CD4-positive, alpha-beta memory T cell (primary cell): ENCODE measurements at regions not wholly inside any gene's neighbourhood (a gene's known extent, or its start where the extent isn't known, plus 50 kb on each side); places are given as distances from the start of the nearest gene placed in this dataset.

ENCODE experiments used
- CTCF ChIA-PET: fragments of 350-600 bp; sonication (Branson Sonifier 250); formaldehyde crosslinking; loops from one replicate; lab custom pipeline; 2021; ENCODE audit warnings: inconsistent platforms; ENCODE audit not compliant: partially characterized antibody; lab: Charles Lee
- POLR2A ChIA-PET: fragments of 350-600 bp; sonication (Branson Sonifier 250); formaldehyde crosslinking; loops from one replicate; lab custom pipeline; 2021; ENCODE audit not compliant: partially characterized antibody; lab: Charles Lee
- DNase-seq, 5 donors: peaks; one replicate each; pipeline versions ENCODE4 v3.0.0 to v3.0.0-alpha.2; 2020 to 2022; ENCODE audit warnings: mixed read lengths in 1 of 5
- H3K27ac ChIP-seq: one replicate; pipeline ENCODE4 v1.7.0; 2013; ENCODE audit warnings: low read depth, low read length
- H3K27me3 ChIP-seq: 2 replicates; pipeline ENCODE4 v1.7.0; 2013; ENCODE audit warnings: mild to moderate bottlenecking, low read length, moderate library complexity; ENCODE audit not compliant: insufficient read depth
- H3K36me3 ChIP-seq: 2 replicates; pipeline ENCODE4 v1.7.0; 2013; ENCODE audit warnings: mild to moderate bottlenecking, low read length, moderate library complexity; ENCODE audit not compliant: insufficient read depth
- H3K4me1 ChIP-seq: 2 replicates; pipeline ENCODE4 v1.7.0; 2013; ENCODE audit warnings: mild to moderate bottlenecking, low read length, moderate library complexity; ENCODE audit not compliant: insufficient read depth
- H3K4me3 ChIP-seq, 2 donors: one replicate each; pipeline ENCODE4 v1.7.0; 2013; ENCODE audit warnings: low read length in 2 of 2, mild to moderate bottlenecking in 1 of 2
- H3K9me3 ChIP-seq, 2 donors: one replicate each; pipeline ENCODE4 v1.7.0; 2013; ENCODE audit warnings: low read length in 2 of 2, control low read depth in 1 of 2; ENCODE audit not compliant: control insufficient read depth in 1 of 2
- H3K27ac Mint-ChIP-seq, 7 donors: one replicate each; pipeline ENCODE4 v1.8.0; 2020 to 2021; ENCODE audit warnings: mixed read lengths in 7 of 7, mild to moderate bottlenecking in 6 of 7, inconsistent platforms in 3 of 7, moderate library complexity in 3 of 7
- H3K27me3 Mint-ChIP-seq, 2 donors: one replicate each; pipeline ENCODE4 v1.8.0; 2020 to 2021; ENCODE audit warnings: mixed read lengths in 2 of 2
- H3K36me3 Mint-ChIP-seq, 2 donors: one replicate each; pipeline ENCODE4 v1.8.0; 2020 to 2021; ENCODE audit warnings: mixed read lengths in 2 of 2, inconsistent platforms in 1 of 2, mild to moderate bottlenecking in 1 of 2
- H3K4me1 Mint-ChIP-seq, 4 donors: one replicate each; pipeline ENCODE4 v1.8.0; 2020 to 2021; ENCODE audit warnings: mixed read lengths in 4 of 4, mild to moderate bottlenecking in 1 of 4
- H3K4me3 Mint-ChIP-seq, 8 donors: one replicate each; pipeline ENCODE4 v1.8.0; 2020 to 2021; ENCODE audit warnings: mixed read lengths in 8 of 8, mild to moderate bottlenecking in 7 of 8, moderate library complexity in 6 of 8, inconsistent platforms in 3 of 8
- H3K9me3 Mint-ChIP-seq, 8 donors: one replicate each; pipeline ENCODE4 v1.8.0; 2020 to 2021; ENCODE audit warnings: mixed read lengths in 8 of 8, mild to moderate bottlenecking in 5 of 8, inconsistent platforms in 3 of 8, moderate library complexity in 1 of 8
- intact Hi-C: fragments of 100-400 bp; cut with micrococcal nuclease; formaldehyde crosslinking; loops from one replicate; pipeline ENCODE4 v1.15.1; 2023

GRCh38 chr2:120855855-120856405 is 120.3 kb downstream of the GLI2 start:
- H3K4me1 ChIP-seq: no peaks in the 10 kb centered on the region
- H3K36me3 ChIP-seq: no peaks in the 10 kb centered on the region
- Mint-ChIP-seq H3K36me3 (no peaks in the 10 kb centered on the region), H3K27ac (no peak overlapping the region), H3K27me3 (no peaks in the 10 kb centered on the region), H3K4me3 (peak overlapping the region in 1 of 8 donors; percentile 8), H3K9me3 (no peaks in the 10 kb centered on the region), H3K4me1 (no peaks in the 10 kb centered on the region)
- no peaks in the 10 kb centered on the region for H3K27me3 ChIP-seq
- ChIA-PET CTCF (no interaction called here), POLR2A (no interaction called here)
- intact Hi-C loops: no loop called here
- no peak for DNase-seq
- H3K27ac ChIP-seq: no peak overlapping the region
- no peaks in the 10 kb centered on the region for H3K9me3 ChIP-seq
- H3K4me3 ChIP-seq: no peak overlapping the region

GRCh38 chr2:120856421-120856862 is 120.8 kb downstream of the GLI2 start:
- Histone ChIP-seq H3K27me3 (no peaks in the 10 kb centered on the region), H3K4me3 (no peak overlapping the region), H3K36me3 (no peaks in the 10 kb centered on the region), H3K4me1 (no peaks in the 10 kb centered on the region), H3K9me3 (no peaks in the 10 kb centered on the region), H3K27ac (no peak overlapping the region)
- ChIA-PET POLR2A (no interaction called here), CTCF (no interaction called here)
- DNase-seq: no peak
- Mint-ChIP-seq H3K36me3 (no peaks in the 10 kb centered on the region), H3K27ac (no peak overlapping the region), H3K4me1 (no peaks in the 10 kb centered on the region), H3K4me3 (no peak overlapping the region), H3K9me3 (no peaks in the 10 kb centered on the region), H3K27me3 (no peaks in the 10 kb centered on the region)
- intact Hi-C loops: no loop called here

- no peaks in the 10 kb centered on the region for H3K27me3 ChIP-seq
- POLR2A ChIA-PET: no interaction called here
- no peak overlapping the region for H3K4me3 ChIP-seq
- Mint-ChIP-seq H3K9me3 (no peaks in the 10 kb centered on the region), H3K4me1 (no peaks in the 10 kb centered on the region), H3K27ac (no peak overlapping the region), H3K27me3 (no peaks in the 10 kb centered on the region), H3K36me3 (no peaks in the 10 kb centered on the region), H3K4me3 (no peak overlapping the region)
- CTCF ChIA-PET: no interaction called here
- intact Hi-C loops: no loop called here
- no peak for DNase-seq
- no peak overlapping the region for H3K27ac ChIP-seq
- no peaks in the 10 kb centered on the region for H3K36me3 ChIP-seq
- H3K9me3 ChIP-seq: no peaks in the 10 kb centered on the region
- no peaks in the 10 kb centered on the region for H3K4me1 ChIP-seq
Observed at GRCh38 chr2:120857422-120857821, 121.8 kb downstream of the GLI2 start.

- no peak overlapping the region for H3K27ac Mint-ChIP-seq
- Histone ChIP-seq H3K27ac (no peak overlapping the region), H3K36me3 (no peaks in the 10 kb centered on the region), H3K4me3 (no peak overlapping the region), H3K9me3 (no peaks in the 10 kb centered on the region), H3K4me1 (no peaks in the 10 kb centered on the region), H3K27me3 (no peaks in the 10 kb centered on the region)
- H3K4me1 Mint-ChIP-seq: no peaks in the 10 kb centered on the region
- CTCF ChIA-PET: no interaction called here
- intact Hi-C loops: no loop called here
- no peaks in the 10 kb centered on the region for H3K9me3 Mint-ChIP-seq
- H3K27me3 Mint-ChIP-seq: no peaks in the 10 kb centered on the region
- DNase-seq: no peak
- POLR2A ChIA-PET: no interaction called here
- no peak overlapping the region for H3K4me3 Mint-ChIP-seq
- H3K36me3 Mint-ChIP-seq: no peaks in the 10 kb centered on the region
Observed at GRCh38 chr2:120857931-120858330, 122.3 kb downstream of the GLI2 start.

GRCh38 chr2:120858361-120859106 is 122.9 kb downstream of the GLI2 start:
- H3K36me3 Mint-ChIP-seq: no peaks in the 10 kb centered on the region
- H3K27me3 Mint-ChIP-seq: peaks cover 0 to under 1% of the 10 kb centered on the region in 2 donors
- H3K4me1 ChIP-seq: no peaks in the 10 kb centered on the region
- peaks cover 0 to under 1% (median 0%) of the 10 kb centered on the region in 8 donors for H3K9me3 Mint-ChIP-seq
- H3K36me3 ChIP-seq: no peaks in the 10 kb centered on the region
- POLR2A ChIA-PET: no interaction called here
- H3K27ac Mint-ChIP-seq: no peak overlapping the region
- H3K4me3 ChIP-seq: no peak overlapping the region
- DNase-seq: no peak
- no peak overlapping the region for H3K4me3 Mint-ChIP-seq
- no peaks in the 10 kb centered on the region for H3K4me1 Mint-ChIP-seq
- intact Hi-C loops: no loop called here
- H3K27me3 ChIP-seq: no peaks in the 10 kb centered on the region
- CTCF ChIA-PET: no interaction called here
- no peak overlapping the region for H3K27ac ChIP-seq
- no peaks in the 10 kb centered on the region for H3K9me3 ChIP-seq

- H3K27ac Mint-ChIP-seq: no peak overlapping the region
- no peaks in the 10 kb centered on the region for H3K4me1 Mint-ChIP-seq
- ChIA-PET POLR2A (no interaction called here), CTCF (no interaction called here)
- peaks cover 0 to 1% (median 0%) of the 10 kb centered on the region in 8 donors for H3K9me3 Mint-ChIP-seq
- Histone ChIP-seq H3K4me1 (no peaks in the 10 kb centered on the region), H3K9me3 (no peaks in the 10 kb centered on the region), H3K4me3 (no peak overlapping the region), H3K27me3 (no peaks in the 10 kb centered on the region), H3K36me3 (no peaks in the 10 kb centered on the region), H3K27ac (no peak overlapping the region)
- no peak overlapping the region for H3K4me3 Mint-ChIP-seq
- no peaks in the 10 kb centered on the region for H3K36me3 Mint-ChIP-seq
- DNase-seq: no peak
- intact Hi-C loops: no loop called here
- H3K27me3 Mint-ChIP-seq: peaks cover 0 to 5% of the 10 kb centered on the region in 2 donors
Observed at GRCh38 chr2:120859128-120859527, 123.5 kb downstream of the GLI2 start.

GRCh38 chr2:120859814-120860578 is 124.3 kb downstream of the GLI2 start:
- H3K36me3 ChIP-seq: no peaks in the 10 kb centered on the region
- H3K27me3 ChIP-seq: no peaks in the 10 kb centered on the region
- no peaks in the 10 kb centered on the region for H3K9me3 ChIP-seq
- Mint-ChIP-seq H3K4me1 (no peaks in the 10 kb centered on the region), H3K9me3 (peaks cover 0 to 1% (median 0%) of the 10 kb centered on the region in 8 donors), H3K27me3 (peaks cover 0 to 5% of the 10 kb centered on the region in 2 donors), H3K36me3 (no peaks in the 10 kb centered on the region), H3K27ac (no peak overlapping the region), H3K4me3 (no peak overlapping the region)
- CTCF ChIA-PET: no interaction called here
- H3K4me1 ChIP-seq: no peaks in the 10 kb centered on the region
- intact Hi-C loops: no loop called here
- POLR2A ChIA-PET: no interaction called here
- no peak for DNase-seq
- no peak overlapping the region for H3K4me3 ChIP-seq
- H3K27ac ChIP-seq: no peak overlapping the region
